Colonic mucosa (tissue), 4 donors: ENCODE measurements at regions not wholly inside any gene's neighbourhood (a gene's known extent, or its start where the extent isn't known, plus 50 kb on each side); places are given as distances from the start of the nearest gene placed in this dataset.
A peak's percentile ranks its signal among the peaks of the same experiment; 100 is the strongest.

Experiments used
- DNase-seq: peaks from one replicate; pipeline ENCODE4 v3.0.0-alpha.2; 2020
- H3K27ac ChIP-seq: fragments of 200-600 bp; one replicate; pipeline ENCODE4 v1.8.0; 2021
- H3K27me3 ChIP-seq: fragments of 200-600 bp; one replicate; pipeline ENCODE4 v1.8.0; 2021
- H3K36me3 ChIP-seq: fragments of 200-600 bp; one replicate; pipeline ENCODE4 v1.8.0; 2021
- H3K4me1 ChIP-seq: fragments of 200-600 bp; one replicate; pipeline ENCODE4 v1.8.0; 2021; ENCODE audit warnings: mild to moderate bottlenecking
- H3K4me3 ChIP-seq: fragments of 200-600 bp; one replicate; pipeline ENCODE4 v1.8.0; 2021
- H3K9ac ChIP-seq, 2 donors: one replicate each; pipeline ENCODE4 v1.7.0; 2013; ENCODE audit warnings: control low read depth in 2 of 2, low read depth in 2 of 2, low read length in 2 of 2
- H3K9me3 ChIP-seq: fragments of 200-600 bp; one replicate; pipeline ENCODE4 v1.8.0; 2021
- CTCF ChIP-seq: fragments of 200-600 bp; IDR thresholded peaks from one replicate; pipeline ENCODE4 v1.8.0; 2022; ENCODE audit warnings: antibody characterized with exemption, mild to moderate bottlenecking
- intact Hi-C: fragments of 100-400 bp; cut with DNase I; formaldehyde crosslinking; loops from one replicate; pipeline ENCODE4 v1.14.1; 2022
- donor health status: healthy.
- donor health status: DM: no; HTN: no; CAD: no.
- donor health status: DM: no; HTN: no; CAD: no.

DNA sequence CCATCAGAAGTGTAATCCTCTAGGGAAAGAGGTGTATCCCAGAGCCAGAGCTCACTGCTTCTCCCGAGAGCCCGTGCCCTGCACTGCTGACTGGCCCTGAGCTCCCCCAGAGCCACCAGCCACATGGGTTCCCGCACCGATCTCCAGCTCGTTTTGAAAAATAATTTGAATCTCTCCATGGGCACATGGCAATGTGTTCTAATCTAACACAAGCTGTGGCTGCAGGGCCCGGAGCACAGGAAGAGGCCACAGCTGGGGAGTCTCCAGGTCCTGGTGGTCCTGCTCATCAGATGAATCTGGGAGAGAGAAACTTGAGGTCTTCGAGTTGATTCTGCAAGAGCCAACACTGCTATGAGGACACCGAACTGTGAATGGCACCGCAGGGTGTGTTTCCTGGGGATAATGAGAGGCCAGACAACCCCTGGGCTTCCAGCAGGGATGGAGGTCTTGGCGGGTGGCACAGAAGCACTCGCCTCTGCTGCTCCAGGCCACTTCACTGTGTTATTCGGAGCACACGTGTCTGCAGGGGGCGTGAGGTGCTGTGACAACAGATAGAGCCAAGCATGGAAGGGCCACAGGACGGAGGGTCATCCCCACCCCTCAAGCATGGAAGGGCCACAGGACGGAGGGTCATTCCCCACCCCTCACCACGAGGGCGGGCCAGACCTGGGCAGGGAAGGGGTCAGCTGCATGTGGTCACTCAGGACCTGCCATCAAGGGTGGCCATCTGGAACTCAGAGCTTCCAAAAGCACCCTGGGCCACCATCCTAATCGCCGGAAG is 196.8 kb downstream of the NDUFA10 start:
- Histone ChIP-seq H3K9me3 (no peaks in the 10 kb centered on the region), H3K9ac (no peak overlapping the region), H3K27me3 (no peaks in the 10 kb centered on the region), H3K4me3 (no peak overlapping the region), H3K4me1 (no peaks in the 10 kb centered on the region), H3K27ac (no peak overlapping the region), H3K36me3 (no peaks in the 10 kb centered on the region)
- peak; percentile 9 for DNase-seq
- intact Hi-C loops = no loop called here
- no peak for TF ChIP-seq CTCF

GRCh38 chr2:239827523-239827890 is 197.6 kb downstream of the NDUFA10 start:
- TF ChIP-seq CTCF = no peak
- intact Hi-C loops = no loop called here
- H3K36me3 ChIP-seq = no peaks in the 10 kb centered on the region
- H3K27ac ChIP-seq = no peak overlapping the region
- no peak overlapping the region for H3K9ac ChIP-seq
- DNase-seq = no peak
- no peaks in the 10 kb centered on the region for H3K4me1 ChIP-seq
- no peaks in the 10 kb centered on the region for H3K9me3 ChIP-seq
- no peaks in the 10 kb centered on the region for H3K27me3 ChIP-seq
- no peak overlapping the region for H3K4me3 ChIP-seq

- intact Hi-C loops = no loop called here
- DNase-seq = peak; percentile 14
- no peaks in the 10 kb centered on the region for H3K9me3 ChIP-seq
- TF ChIP-seq CTCF = no peak
- no peaks in the 10 kb centered on the region for H3K36me3 ChIP-seq
- no peak overlapping the region for H3K4me3 ChIP-seq
- no peak overlapping the region for H3K27ac ChIP-seq
- H3K9ac ChIP-seq = no peak overlapping the region
- H3K4me1 ChIP-seq = no peaks in the 10 kb centered on the region
- H3K27me3 ChIP-seq = no peaks in the 10 kb centered on the region
These were observed 198.2 kb downstream of the NDUFA10 start for GRCh38 chr2:239826786-239827522.

- Histone ChIP-seq H3K9me3 (no peaks in the 10 kb centered on the region), H3K36me3 (no peaks in the 10 kb centered on the region), H3K4me1 (no peaks in the 10 kb centered on the region), H3K4me3 (no peak overlapping the region), H3K9ac (no peak overlapping the region), H3K27ac (no peak overlapping the region), H3K27me3 (no peaks in the 10 kb centered on the region)
- no peak for TF ChIP-seq CTCF
- intact Hi-C loops = no loop called here
- DNase-seq = no peak
These were observed 198.8 kb downstream of the NDUFA10 start for GRCh38 chr2:239826376-239826775.

GRCh38 chr2:239825705-239825979 is 199.5 kb downstream of the NDUFA10 start:
- no peaks in the 10 kb centered on the region for H3K36me3 ChIP-seq
- no peak overlapping the region for H3K4me3 ChIP-seq
- no peaks in the 10 kb centered on the region for H3K4me1 ChIP-seq
- no peaks in the 10 kb centered on the region for H3K27me3 ChIP-seq
- TF ChIP-seq CTCF = no peak
- H3K27ac ChIP-seq = no peak overlapping the region
- DNase-seq = no peak
- no peaks in the 10 kb centered on the region for H3K9me3 ChIP-seq
- no peak overlapping the region for H3K9ac ChIP-seq
- intact Hi-C loops = no loop called here
